ENCODE measurements at regions not wholly inside any gene's neighbourhood (a gene's known extent, or its start where the extent isn't known, plus 50 kb on each side); places are given as distances from the start of the nearest gene placed in this dataset.

GRCh38 chr9:107805201-107805600 is 315.6 kb upstream of the KLF4 start:
- no peaks in the 10 kb centered on the region for H3K4me1 Mint-ChIP-seq
- no peak overlapping the region for H2BK5ac ChIP-seq (ENCODE audit: insufficient read length, low read length)
- no peak overlapping the region for H4K5ac ChIP-seq (ENCODE audit: insufficient read length, low read depth, low read length)
- no peaks in the 10 kb centered on the region for H3K27me3 ChIP-seq (ENCODE audit: insufficient read depth, low read length)
- WGBS (ENCODE audit: extremely low coverage, insufficient read length, low lambda C conversion rate) = no CpG with 5 or more reads among the region's 2 CpGs
- no peaks in the 10 kb centered on the region for H3K79me2 ChIP-seq (ENCODE audit: insufficient read depth, low read length)
- H3K4me1 ChIP-seq (ENCODE audit: insufficient read depth, low read length) = no peaks in the 10 kb centered on the region
- H4K20me1 ChIP-seq (ENCODE audit: control insufficient read depth, insufficient read depth, insufficient read length) = no peaks in the 10 kb centered on the region
- H3K9ac ChIP-seq (ENCODE audit: extremely low read depth, insufficient read length, low read length) = no peak overlapping the region
- H2BK15ac ChIP-seq (ENCODE audit: low read depth, low read length) = no peak overlapping the region
- H2BK120ac ChIP-seq (ENCODE audit: low read depth, low read length, poor library complexity, severe bottlenecking) = no peak overlapping the region
- no peaks in the 10 kb centered on the region for H3K36me3 Mint-ChIP-seq (ENCODE audit: insufficient read depth in 1 of 3, low read depth in 3 of 3)
- H3K18ac ChIP-seq (ENCODE audit: insufficient read length, low read depth, low read length) = no peak overlapping the region
- no peak overlapping the region for H2BK20ac ChIP-seq (ENCODE audit: low read depth, low read length, poor library complexity, severe bottlenecking)
- H4K8ac ChIP-seq (replicated peaks; ENCODE audit: insufficient read length, low read depth, low read length) = no peak overlapping the region
- no peak overlapping the region for H2BK12ac ChIP-seq (ENCODE audit: insufficient read length, low read depth, low read length)
- H3K9me3 ChIP-seq (ENCODE audit: control insufficient read depth, low read depth, low read length) = no peaks in the 10 kb centered on the region
- peaks cover 1% of the 10 kb centered on the region; the same call in 1 of the 2 replicates for H3K27me3 Mint-ChIP-seq (ENCODE audit: low read depth)
- no peak overlapping the region for H3K27ac ChIP-seq (ENCODE audit: insufficient read length, low read depth, low read length)
- no peaks in the 10 kb centered on the region for H3K23me2 ChIP-seq (ENCODE audit: insufficient read length, low read depth, low read length, poor library complexity, severe bottlenecking)
- H3T11ph ChIP-seq (ENCODE audit: low read length) = no peak overlapping the region
- no peak overlapping the region for H2AFZ ChIP-seq (ENCODE audit: low read length)
- no peak for TF ChIP-seq CTCF (conservative IDR thresholded peaks at IDR 0.05)
- no peak overlapping the region for H2AK5ac ChIP-seq (ENCODE audit: insufficient read length, low read length)
- no peak overlapping the region for H3K4ac ChIP-seq (ENCODE audit: low read depth, low read length)
- no peak overlapping the region for H3K27ac Mint-ChIP-seq
- H3K14ac ChIP-seq (ENCODE audit: insufficient read depth, low read length) = no peak overlapping the region
- no peak overlapping the region for H3K56ac ChIP-seq (ENCODE audit: insufficient read length, low read depth, low read length)
- H3K23ac ChIP-seq (ENCODE audit: insufficient read length, low read depth, low read length) = no peak overlapping the region
- H3K79me1 ChIP-seq (ENCODE audit: insufficient read depth, low read depth, low read length, poor library complexity, severe bottlenecking) = no peaks in the 10 kb centered on the region
- H4K91ac ChIP-seq (ENCODE audit: insufficient read length, low read depth, low read length) = no peak overlapping the region
- H3K9me3 Mint-ChIP-seq = no peaks in the 10 kb centered on the region; a peak in 1 of 5 replicates
- H3K4me3 Mint-ChIP-seq = no peak overlapping the region
- no peak for DNase-seq
- H3K4me2 ChIP-seq (ENCODE audit: insufficient read depth, insufficient read length, low read length) = no peak overlapping the region
